ENCODE measurements at regions not wholly inside any gene's neighbourhood (a gene's known extent, or its start where the extent isn't known, plus 50 kb on each side); places are given as distances from the start of the nearest gene placed in this dataset.

GRCh38 chr11:134531327-134532130 lies 119.5 kb upstream of the B3GAT1 start:
- TF ChIP-seq CTCF (IDR thresholded peaks at IDR 0.05) (no peak), POLR2AphosphoS5 (IDR thresholded peaks at IDR 0.05) (no peak)

Measured in prostate gland (tissue), 2 donors.